ENCODE measurements at regions not wholly inside any gene's neighbourhood (a gene's known extent, or its start where the extent isn't known, plus 50 kb on each side); places are given as distances from the start of the nearest gene placed in this dataset.

DNA sequence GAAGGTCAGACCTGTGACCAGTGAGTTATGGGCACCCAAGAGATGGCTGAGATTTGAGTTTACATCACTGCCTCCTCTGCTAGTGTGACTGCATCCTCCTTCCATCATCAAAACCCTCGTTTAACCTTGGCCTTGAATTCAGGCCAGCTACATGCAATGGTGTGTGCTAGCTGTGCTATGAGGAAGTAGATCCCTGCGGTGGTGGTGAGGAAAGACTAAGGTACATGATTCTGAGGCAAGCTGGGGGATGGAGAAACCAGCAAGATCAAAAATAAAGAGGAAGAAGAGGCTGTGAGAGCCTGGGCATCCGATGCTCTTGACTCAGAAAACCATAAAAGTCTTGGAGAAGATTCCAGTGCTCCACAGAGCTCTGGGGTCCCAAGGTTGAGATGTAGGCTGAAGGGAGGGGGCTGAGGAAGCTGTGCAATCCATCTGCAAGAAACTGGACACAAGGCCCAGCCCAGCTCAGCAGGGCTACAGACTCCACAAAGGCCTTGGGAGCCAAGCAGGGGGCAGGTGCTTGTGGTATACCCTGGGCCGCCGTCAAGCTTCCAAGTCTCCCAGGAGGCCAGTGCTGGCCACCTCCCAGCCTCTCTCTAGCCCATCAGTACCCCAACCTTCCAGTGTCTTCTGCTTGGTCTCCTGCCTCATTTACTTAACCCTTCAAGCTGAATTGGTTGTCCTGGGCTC, 774.8 kb downstream of the VRK1 start:
- WGBS = 55% methylated on average over 5 of the region's 5 CpGs
- Histone ChIP-seq H3K4me1 (ENCODE audit: control insufficient read depth in 2 of 2, insufficient read depth in 2 of 2, low read length in 2 of 2) (no peaks in the 10 kb centered on the region), H3K36me3 (ENCODE audit: control insufficient read depth in 2 of 2, insufficient read depth in 2 of 2, low read length in 1 of 2) (no peaks in the 10 kb centered on the region), H3K27me3 (ENCODE audit: control insufficient read depth in 2 of 2, insufficient read depth in 1 of 2, low read length in 1 of 2) (no peaks in the 10 kb centered on the region), H3K4me3 (ENCODE audit: low read length in 2 of 2) (no peak overlapping the region), H3K27ac (ENCODE audit: low read depth in 1 of 2, low read length in 1 of 2) (no peak overlapping the region), H3K9me3 (ENCODE audit: control insufficient read depth in 2 of 2, insufficient read depth in 1 of 2, low read length in 1 of 2) (peaks cover 0 to 6% of the 10 kb centered on the region in 2 donors)
- DNase-seq (ENCODE audit: low read depth in 6 of 9, low spot score in 9 of 9) = no peak

DNA sequence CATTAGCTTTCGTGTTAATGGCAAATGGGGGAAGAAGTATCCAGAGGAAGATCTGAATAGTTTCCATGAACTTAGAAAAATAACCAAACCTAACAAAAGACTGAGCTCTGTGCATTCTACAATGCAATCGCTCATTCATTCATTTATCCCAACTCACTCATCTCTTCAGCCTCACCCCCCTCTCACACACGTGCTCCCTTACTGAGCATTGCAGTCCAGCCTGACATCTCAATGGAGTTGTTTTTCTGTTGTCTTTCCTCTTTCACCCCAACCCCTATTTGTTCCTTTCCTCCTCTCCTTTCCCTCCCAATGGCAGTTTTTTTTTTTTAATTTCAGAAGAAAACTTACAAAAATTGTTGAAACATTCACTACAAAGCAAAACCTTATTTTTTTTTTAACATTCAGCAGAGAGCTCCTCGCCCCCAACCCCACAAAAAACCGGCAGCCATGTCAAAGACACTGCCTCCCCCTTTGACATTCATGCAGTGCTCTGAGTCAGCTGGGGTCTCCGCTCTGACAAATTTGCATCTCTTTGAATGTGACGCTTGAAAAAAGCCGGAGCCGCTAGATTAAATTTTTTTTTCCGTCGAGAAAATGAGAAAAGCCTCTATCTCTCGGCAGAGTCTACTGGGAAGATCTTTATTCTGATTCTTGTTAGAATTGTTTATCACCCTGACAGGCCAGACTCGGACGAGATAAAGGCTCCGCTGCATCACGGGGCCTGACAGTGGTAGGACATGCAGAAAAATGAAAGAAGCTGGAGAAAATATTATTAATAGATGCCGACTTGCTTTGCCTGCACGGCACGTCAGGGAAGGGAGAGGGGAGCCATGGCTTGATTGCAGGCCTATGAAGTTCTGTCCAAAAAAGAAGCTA, 775.6 kb downstream of the VRK1 start:
- Histone ChIP-seq H3K4me3 (ENCODE audit: low read length in 2 of 2) (no peak overlapping the region), H3K27ac (ENCODE audit: low read depth in 1 of 2, low read length in 1 of 2) (no peak overlapping the region), H3K9me3 (ENCODE audit: control insufficient read depth in 2 of 2, insufficient read depth in 1 of 2, low read length in 1 of 2) (peaks cover 0 to 6% of the 10 kb centered on the region in 2 donors), H3K27me3 (ENCODE audit: control insufficient read depth in 2 of 2, insufficient read depth in 1 of 2, low read length in 1 of 2) (no peaks in the 10 kb centered on the region), H3K4me1 (ENCODE audit: control insufficient read depth in 2 of 2, insufficient read depth in 2 of 2, low read length in 2 of 2) (no peaks in the 10 kb centered on the region), H3K36me3 (ENCODE audit: control insufficient read depth in 2 of 2, insufficient read depth in 2 of 2, low read length in 1 of 2) (no peaks in the 10 kb centered on the region)
- no peak for DNase-seq (ENCODE audit: low read depth in 6 of 9, low spot score in 9 of 9)
- WGBS = 91% methylated on average over 19 of the region's 19 CpGs

DNA sequence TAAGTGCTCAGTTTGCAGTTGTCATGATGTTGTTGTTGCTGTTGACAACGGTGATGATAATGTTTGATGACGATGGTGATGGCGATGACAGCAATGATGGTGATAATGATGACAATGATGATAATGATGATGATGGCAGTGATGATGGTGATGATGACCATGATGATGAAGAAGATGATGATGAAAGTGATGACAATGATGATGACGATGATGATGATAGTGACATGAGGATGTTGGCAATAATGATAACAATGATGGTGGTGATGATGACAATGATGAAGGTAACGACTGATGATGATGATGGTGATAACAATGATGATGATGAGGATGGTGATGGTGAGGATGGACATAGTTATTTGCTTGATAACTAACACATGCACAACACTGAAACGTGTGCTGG, 778.5 kb downstream of the VRK1 start:
- DNase-seq (ENCODE audit: low read depth in 6 of 9, low spot score in 9 of 9) = no peak
- peaks cover 0 to 6% of the 10 kb centered on the region in 2 donors for H3K9me3 ChIP-seq (ENCODE audit: control insufficient read depth in 2 of 2, insufficient read depth in 1 of 2, low read length in 1 of 2)
- H3K36me3 ChIP-seq (ENCODE audit: control insufficient read depth in 2 of 2, insufficient read depth in 2 of 2, low read length in 1 of 2) = no peaks in the 10 kb centered on the region
- no peaks in the 10 kb centered on the region for H3K27me3 ChIP-seq (ENCODE audit: control insufficient read depth in 2 of 2, insufficient read depth in 1 of 2, low read length in 1 of 2)
- 97% methylated on average over 6 of the region's 6 CpGs for WGBS
- no peak overlapping the region for H3K4me3 ChIP-seq (ENCODE audit: low read length in 2 of 2)
- H3K4me1 ChIP-seq (ENCODE audit: control insufficient read depth in 2 of 2, insufficient read depth in 2 of 2, low read length in 2 of 2) = no peaks in the 10 kb centered on the region
- no peak overlapping the region for H3K27ac ChIP-seq (ENCODE audit: low read depth in 1 of 2, low read length in 1 of 2)

DNA sequence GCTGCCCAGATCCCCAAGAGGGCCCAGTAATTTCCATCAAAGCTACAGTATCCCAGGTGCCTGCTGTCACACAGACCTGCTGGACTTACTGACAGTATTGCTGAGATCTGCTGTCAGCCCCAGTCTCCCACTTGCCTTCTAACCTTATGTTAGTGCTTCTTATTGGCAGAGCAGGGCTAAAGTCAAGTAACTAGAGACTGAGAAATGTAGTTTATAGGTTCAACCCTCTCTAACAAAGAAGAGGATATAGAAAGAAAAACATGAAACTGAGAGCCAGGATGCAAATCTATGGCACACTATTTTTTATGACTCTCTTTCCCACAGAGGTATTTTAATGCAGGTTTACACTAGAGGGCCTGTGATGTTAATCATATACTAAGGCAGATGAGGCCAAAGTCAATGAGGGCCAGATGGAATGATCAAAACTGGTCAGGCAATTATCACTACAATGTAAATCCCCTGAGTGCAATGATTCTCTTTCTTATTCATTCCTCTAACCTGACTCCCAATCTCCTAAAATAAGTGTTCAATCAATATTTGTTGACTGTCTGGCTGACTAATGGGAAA, 781.9 kb downstream of the VRK1 start:
- DNase-seq (ENCODE audit: low read depth in 6 of 9, low spot score in 9 of 9) = no peak
- Histone ChIP-seq H3K4me1 (ENCODE audit: control insufficient read depth in 2 of 2, insufficient read depth in 2 of 2, low read length in 2 of 2) (no peaks in the 10 kb centered on the region), H3K36me3 (ENCODE audit: control insufficient read depth in 2 of 2, insufficient read depth in 2 of 2, low read length in 1 of 2) (no peaks in the 10 kb centered on the region), H3K4me3 (ENCODE audit: low read length in 2 of 2) (no peak overlapping the region), H3K9me3 (ENCODE audit: control insufficient read depth in 2 of 2, insufficient read depth in 1 of 2, low read length in 1 of 2) (peaks cover 0 to 6% of the 10 kb centered on the region in 2 donors), H3K27me3 (ENCODE audit: control insufficient read depth in 2 of 2, insufficient read depth in 1 of 2, low read length in 1 of 2) (no peaks in the 10 kb centered on the region), H3K27ac (ENCODE audit: low read depth in 1 of 2, low read length in 1 of 2) (no peak overlapping the region)

DNA sequence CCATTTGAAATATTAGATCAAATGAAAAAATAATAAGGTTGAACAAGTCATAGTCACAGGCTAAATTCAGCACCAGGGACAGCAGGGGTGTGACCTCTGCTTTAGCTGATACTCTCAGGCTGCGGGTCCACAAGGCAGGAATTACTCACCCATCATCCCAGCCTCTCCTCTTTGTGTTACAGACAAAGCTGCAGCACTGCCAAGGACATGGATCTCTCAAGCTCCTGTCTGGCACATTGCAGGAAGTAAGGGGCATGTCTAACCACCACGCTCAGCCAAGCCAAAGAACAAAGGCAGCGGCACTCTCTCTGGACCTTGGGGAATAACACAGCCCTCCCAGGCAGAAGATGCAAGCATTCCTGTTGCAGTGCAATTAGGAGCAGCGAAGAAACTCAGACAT, 783.8 kb downstream of the VRK1 start:
- Histone ChIP-seq H3K4me1 (ENCODE audit: control insufficient read depth in 2 of 2, insufficient read depth in 2 of 2, low read length in 2 of 2) (no peaks in the 10 kb centered on the region), H3K36me3 (ENCODE audit: control insufficient read depth in 2 of 2, insufficient read depth in 2 of 2, low read length in 1 of 2) (no peaks in the 10 kb centered on the region), H3K4me3 (ENCODE audit: low read length in 2 of 2) (no peak overlapping the region), H3K27ac (ENCODE audit: low read depth in 1 of 2, low read length in 1 of 2) (no peak overlapping the region), H3K9me3 (ENCODE audit: control insufficient read depth in 2 of 2, insufficient read depth in 1 of 2, low read length in 1 of 2) (peaks cover 0 to 2% of the 10 kb centered on the region in 2 donors), H3K27me3 (ENCODE audit: control insufficient read depth in 2 of 2, insufficient read depth in 1 of 2, low read length in 1 of 2) (no peaks in the 10 kb centered on the region)
- peak in 1 of 9 donors; percentile 26 for DNase-seq (ENCODE audit: low read depth in 6 of 9, low spot score in 9 of 9)
- 86% methylated on average over 4 of the region's 4 CpGs for WGBS

DNA sequence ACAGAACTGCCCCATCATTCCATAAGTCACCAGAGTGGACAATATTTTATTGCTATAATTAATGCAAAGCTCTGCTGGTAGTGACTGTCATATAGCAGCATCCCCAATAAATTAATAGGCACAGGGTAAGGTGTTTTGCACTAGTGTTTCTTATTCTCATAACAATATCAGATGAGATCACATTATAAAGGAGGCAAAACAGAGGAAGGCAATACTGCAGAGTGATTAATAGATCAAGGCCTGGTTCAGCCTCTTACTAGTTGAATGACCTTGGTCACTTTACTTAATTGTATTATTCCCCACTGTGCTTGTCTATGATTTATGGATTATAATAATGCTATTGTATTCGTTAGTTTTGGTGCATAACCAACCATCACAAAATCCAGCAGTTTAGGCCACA, 784.8 kb downstream of the VRK1 start:
- no peak overlapping the region for H3K27ac ChIP-seq (ENCODE audit: low read depth in 1 of 2, low read length in 1 of 2)
- peaks cover 0 to 2% of the 10 kb centered on the region in 2 donors for H3K9me3 ChIP-seq (ENCODE audit: control insufficient read depth in 2 of 2, insufficient read depth in 1 of 2, low read length in 1 of 2)
- no peaks in the 10 kb centered on the region for H3K36me3 ChIP-seq (ENCODE audit: control insufficient read depth in 2 of 2, insufficient read depth in 2 of 2, low read length in 1 of 2)
- no peaks in the 10 kb centered on the region for H3K4me1 ChIP-seq (ENCODE audit: control insufficient read depth in 2 of 2, insufficient read depth in 2 of 2, low read length in 2 of 2)
- H3K4me3 ChIP-seq (ENCODE audit: low read length in 2 of 2) = no peak overlapping the region
- 98% methylated on average over 1 of the region's 1 CpG for WGBS
- H3K27me3 ChIP-seq (ENCODE audit: control insufficient read depth in 2 of 2, insufficient read depth in 1 of 2, low read length in 1 of 2) = no peaks in the 10 kb centered on the region
- DNase-seq (ENCODE audit: low read depth in 6 of 9, low spot score in 9 of 9) = no peak

DNA sequence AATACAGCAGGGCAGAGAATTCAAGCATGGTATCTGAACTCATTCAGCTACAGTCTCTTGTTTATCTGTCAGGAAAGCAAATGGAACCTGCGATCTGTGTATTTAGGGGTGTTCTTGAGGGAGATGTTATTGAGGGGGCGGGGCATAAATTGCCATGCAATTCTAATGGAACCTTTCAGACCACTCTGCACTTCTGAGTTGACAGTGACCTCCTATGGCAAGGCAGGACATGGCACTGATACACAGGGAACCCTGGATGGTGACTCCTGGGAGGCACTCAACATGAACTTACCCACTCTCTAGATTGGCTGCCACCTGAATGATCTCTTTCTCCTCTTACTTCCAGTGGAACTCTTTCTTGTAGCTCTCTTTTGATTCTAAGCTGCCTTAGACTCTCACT, 787.3 kb downstream of the VRK1 start:
- Histone ChIP-seq H3K27me3 (ENCODE audit: control insufficient read depth in 2 of 2, insufficient read depth in 1 of 2, low read length in 1 of 2) (no peaks in the 10 kb centered on the region), H3K36me3 (ENCODE audit: control insufficient read depth in 2 of 2, insufficient read depth in 2 of 2, low read length in 1 of 2) (no peaks in the 10 kb centered on the region), H3K4me3 (ENCODE audit: low read length in 2 of 2) (no peak overlapping the region), H3K27ac (ENCODE audit: low read depth in 1 of 2, low read length in 1 of 2) (no peak overlapping the region), H3K4me1 (ENCODE audit: control insufficient read depth in 2 of 2, insufficient read depth in 2 of 2, low read length in 2 of 2) (peaks cover 2 to 7% of the 10 kb centered on the region in 2 donors), H3K9me3 (ENCODE audit: control insufficient read depth in 2 of 2, insufficient read depth in 1 of 2, low read length in 1 of 2) (peaks cover 0 to 2% of the 10 kb centered on the region in 2 donors)
- WGBS = 82% methylated on average over 2 of the region's 2 CpGs
- DNase-seq (ENCODE audit: low read depth in 6 of 9, low spot score in 9 of 9) = no peak

DNA sequence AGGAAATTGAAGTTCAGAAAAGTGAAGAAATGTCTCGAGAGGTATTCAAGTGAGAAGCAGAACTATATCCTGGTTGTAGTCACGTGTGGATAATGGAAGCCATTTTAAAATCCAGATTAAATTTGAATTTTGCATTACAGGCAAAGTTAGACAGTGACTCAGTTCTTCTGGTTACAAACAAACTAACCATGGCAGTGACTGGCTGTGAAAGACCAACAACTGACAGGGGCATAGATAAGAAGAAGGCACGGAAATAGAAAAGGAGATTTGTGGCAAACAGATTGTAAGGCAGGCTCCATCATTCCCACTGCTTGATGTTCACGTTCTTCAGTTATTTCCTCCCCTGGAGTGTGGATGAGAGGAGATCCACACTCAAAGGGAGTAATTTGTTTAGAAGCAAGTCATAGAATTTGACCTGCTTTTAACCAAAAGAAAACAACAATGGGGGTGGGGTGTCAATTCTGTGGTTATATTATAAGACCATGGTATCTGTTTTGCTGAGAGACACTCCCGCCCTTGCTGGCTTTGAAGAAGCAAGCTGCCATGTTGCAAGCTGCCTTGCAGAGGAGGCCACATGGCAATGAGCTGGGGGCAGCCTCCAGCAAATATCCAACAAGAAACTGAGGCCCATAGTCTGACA, 795.3 kb downstream of the VRK1 start:
- DNase-seq (ENCODE audit: low read depth in 6 of 9, low spot score in 9 of 9) = no peak
- 91% methylated on average over 5 of the region's 5 CpGs for WGBS

DNA sequence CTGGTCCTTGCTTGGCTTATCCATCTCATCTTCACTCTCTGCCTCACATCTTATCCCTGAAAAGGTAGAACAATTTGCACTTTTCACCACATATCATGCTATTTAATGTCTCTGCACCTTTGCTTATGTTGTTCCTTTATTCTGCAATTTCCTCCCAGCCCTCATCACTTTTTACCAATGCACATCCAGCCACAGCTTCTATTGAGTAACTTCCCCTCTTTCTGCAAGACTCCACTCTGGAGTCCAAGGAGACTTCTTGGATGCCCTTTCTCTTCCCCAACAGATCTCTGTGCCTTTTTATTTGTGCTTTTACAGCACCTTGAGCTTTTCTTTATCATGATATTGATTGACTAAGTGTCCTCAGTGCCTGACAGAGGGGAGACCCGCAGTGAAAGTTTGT, 797.1 kb downstream of the VRK1 start:
- Histone ChIP-seq H3K4me3 (ENCODE audit: low read length in 2 of 2) (no peak overlapping the region), H3K27me3 (ENCODE audit: control insufficient read depth in 2 of 2, insufficient read depth in 1 of 2, low read length in 1 of 2) (no peaks in the 10 kb centered on the region), H3K4me1 (ENCODE audit: control insufficient read depth in 2 of 2, insufficient read depth in 2 of 2, low read length in 2 of 2) (peaks cover 5 to 6% of the 10 kb centered on the region in 2 donors), H3K9me3 (ENCODE audit: control insufficient read depth in 2 of 2, insufficient read depth in 1 of 2, low read length in 1 of 2) (peaks cover 0 to 7% of the 10 kb centered on the region in 2 donors), H3K27ac (ENCODE audit: low read depth in 1 of 2, low read length in 1 of 2) (no peak overlapping the region), H3K36me3 (ENCODE audit: control insufficient read depth in 2 of 2, insufficient read depth in 2 of 2, low read length in 1 of 2) (no peaks in the 10 kb centered on the region)
- no peak for DNase-seq (ENCODE audit: low read depth in 6 of 9, low spot score in 9 of 9)
- WGBS = 98% methylated on average over 1 of the region's 1 CpG

More for the DNA sequence above, 795.3 kb downstream of the VRK1 start:
- H3K27ac ChIP-seq (ENCODE audit: low read depth in 1 of 2, low read length in 1 of 2) = no peak overlapping the region
- H3K36me3 ChIP-seq (ENCODE audit: control insufficient read depth in 2 of 2, insufficient read depth in 2 of 2, low read length in 1 of 2) = no peaks in the 10 kb centered on the region
- peaks cover 5 to 13% of the 10 kb centered on the region in 2 donors for H3K4me1 ChIP-seq (ENCODE audit: control insufficient read depth in 2 of 2, insufficient read depth in 2 of 2, low read length in 2 of 2)
- H3K27me3 ChIP-seq (ENCODE audit: control insufficient read depth in 2 of 2, insufficient read depth in 1 of 2, low read length in 1 of 2) = no peaks in the 10 kb centered on the region
- no peak overlapping the region for H3K4me3 ChIP-seq (ENCODE audit: low read length in 2 of 2)
- H3K9me3 ChIP-seq (ENCODE audit: control insufficient read depth in 2 of 2, insufficient read depth in 1 of 2, low read length in 1 of 2) = peaks cover 0 to 7% of the 10 kb centered on the region in 2 donors
